AG10803 (cell line): ENCODE measurements at regions not wholly inside any gene's neighbourhood (a gene's known extent, or its start where the extent isn't known, plus 50 kb on each side); places are given as distances from the start of the nearest gene placed in this dataset.
A peak's percentile ranks its signal among the peaks of the same experiment; 100 is the strongest.

ENCODE experiments used
- DNase-seq: peaks from one replicate; pipeline ENCODE4 v3.0.0; 2010; ENCODE audit warnings: low read depth
- H3K4me3 ChIP-seq: 2 replicates; pipeline ENCODE4 v1.5.1; 2011; ENCODE audit warnings: mild to moderate bottlenecking, low read length, control low read depth
- CTCF ChIP-seq: conservative IDR thresholded peaks from 2 replicates; pipeline ENCODE4 v1.5.1; 2011; ENCODE audit warnings: mild to moderate bottlenecking, low read length, control low read depth, inconsistent platforms

DNA sequence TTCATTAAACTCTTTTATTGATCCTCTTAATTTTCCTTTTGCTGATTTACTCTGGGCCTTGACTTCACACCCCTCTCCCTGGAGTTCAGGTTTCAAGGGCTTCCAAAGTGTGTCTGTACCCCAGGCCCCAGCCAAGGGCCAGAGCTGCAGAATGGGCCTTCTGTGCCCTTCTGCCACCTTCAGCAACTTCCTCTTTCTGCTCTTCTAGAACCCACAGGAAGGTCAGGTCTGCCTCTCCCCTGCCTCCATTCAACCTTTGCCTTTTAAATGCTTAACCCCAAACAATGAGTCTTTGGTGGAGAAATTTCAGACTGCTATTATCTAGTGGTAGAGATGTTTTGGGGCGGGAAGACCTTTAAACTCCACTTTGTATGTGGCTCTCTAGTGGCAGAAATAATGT lies 63.1 kb downstream of the TSN start:
- TF ChIP-seq CTCF, result no peak
- H3K4me3 ChIP-seq, result no peak overlapping the region
- DNase-seq, result no peak

GRCh38 chr2:121819846-121820245 lies 64.4 kb downstream of the TSN start:
- no peak overlapping the region for H3K4me3 ChIP-seq
- DNase-seq, result no peak
- no peak for TF ChIP-seq CTCF

DNA sequence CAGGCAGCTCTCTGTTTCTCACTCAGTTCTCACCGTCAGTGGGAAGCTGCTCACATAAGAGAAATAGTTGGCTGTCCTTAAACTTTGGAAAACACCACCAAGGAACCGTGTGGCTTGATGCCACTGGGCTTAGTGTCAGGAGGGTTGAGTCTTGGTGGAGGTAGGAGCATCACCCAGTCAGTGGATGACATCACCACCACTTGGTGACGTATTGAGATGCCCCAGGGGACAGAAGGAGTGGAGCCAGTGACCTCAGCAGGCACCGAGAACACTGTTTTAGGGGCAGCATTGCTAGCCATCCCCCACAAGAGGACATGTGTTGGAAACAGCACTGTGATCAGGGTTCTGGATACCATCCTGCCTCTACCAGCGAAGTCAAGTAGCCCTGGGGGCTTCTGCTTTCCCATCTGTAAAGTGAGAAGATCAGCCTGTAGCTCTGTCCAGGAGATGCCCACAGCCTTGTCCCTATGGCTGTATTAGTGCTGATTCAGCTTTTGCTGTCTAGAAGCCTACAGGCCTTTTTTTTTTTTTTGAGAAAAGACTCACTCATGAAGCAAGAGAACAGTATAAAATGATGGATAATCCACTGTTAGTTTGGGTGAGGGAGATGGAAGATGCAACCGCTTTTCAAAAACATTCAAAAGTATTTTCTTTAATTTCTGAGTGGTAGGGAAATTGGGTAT lies 66.2 kb downstream of the TSN start:
- no peak overlapping the region for H3K4me3 ChIP-seq
- no peak for DNase-seq
- no peak for TF ChIP-seq CTCF

GRCh38 chr2:121824264-121824663 lies 68.8 kb downstream of the TSN start:
- no peak for TF ChIP-seq CTCF
- H3K4me3 ChIP-seq, result no peak overlapping the region
- DNase-seq, result no peak

- no peak for DNase-seq
- H3K4me3 ChIP-seq, result no peak overlapping the region
- no peak for TF ChIP-seq CTCF
These were observed 69.8 kb downstream of the TSN start for GRCh38 chr2:121825003-121825950.

- H3K4me3 ChIP-seq, result no peak overlapping the region
- no peak for TF ChIP-seq CTCF
- DNase-seq, result no peak
These were observed 70.6 kb downstream of the TSN start for GRCh38 chr2:121826036-121826435.

GRCh38 chr2:121828281-121828731 lies 72.9 kb downstream of the TSN start:
- no peak for TF ChIP-seq CTCF
- no peak overlapping the region for H3K4me3 ChIP-seq

More at GRCh38 chr2:121828281-121828731, 72.9 kb downstream of the TSN start:
- peak; percentile 11 for DNase-seq
